ENCODE measurements at regions not wholly inside any gene's neighbourhood (a gene's known extent, or its start where the extent isn't known, plus 50 kb on each side); places are given as distances from the start of the nearest gene placed in this dataset.
A peak's percentile ranks its signal among the peaks of the same experiment; 100 is the strongest.

DNA sequence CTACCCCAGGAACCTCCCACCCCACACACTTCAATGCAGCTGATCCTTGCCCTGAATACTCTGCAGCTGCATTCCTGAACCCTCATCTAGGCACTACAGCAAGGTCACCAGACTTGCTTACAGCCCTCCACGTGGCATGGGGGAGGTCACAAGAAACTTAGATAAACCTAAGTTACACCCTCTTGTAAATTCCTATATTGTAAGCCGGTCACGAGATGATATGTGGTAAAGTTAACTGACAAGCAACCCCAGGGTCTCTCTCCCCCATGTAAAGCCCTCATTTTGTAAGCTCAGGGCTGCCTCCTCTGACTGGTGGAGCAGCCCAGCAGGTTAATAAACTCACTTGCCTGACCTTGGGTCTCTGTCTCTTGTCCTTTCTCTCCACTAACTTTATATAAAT, 570.7 kb downstream of the PCDH7 start:
- Histone ChIP-seq H2AFZ (no peak overlapping the region), H3K4me1 (ENCODE audit: insufficient read depth) (no peaks in the 10 kb centered on the region), H3K4me3 (no peak overlapping the region), H4K20me1 (ENCODE audit: insufficient read depth, poor library complexity, severe bottlenecking) (no peaks in the 10 kb centered on the region), H3K27ac (peak overlapping the region; percentile 39), H3K4me2 (no peak overlapping the region), H3K27me3 (no peaks in the 10 kb centered on the region), H3K79me2 (no peaks in the 10 kb centered on the region), H3K36me3 (replicated peaks; ENCODE audit: insufficient read depth, low read depth) (no peaks in the 10 kb centered on the region), H3K9me2 (replicated peaks; ENCODE audit: insufficient read depth) (no peaks in the 10 kb centered on the region), H3K9me3 (ENCODE audit: low read depth) (no peaks in the 10 kb centered on the region)
- DNase-seq (ENCODE audit: low spot score), result peak; percentile 30
- TF ChIP-seq CTCF (IDR thresholded peaks at IDR 0.05; ENCODE audit: poor library complexity), result no peak
- no peak for TF ChIP-seq EZH2phosphoT487 (IDR thresholded peaks at IDR 0.05; ENCODE audit: low read depth, severe bottlenecking, unreplicated experiment)
- TF ChIP-seq EZH2 (IDR thresholded peaks at IDR 0.05; ENCODE audit: borderline replicate concordance), result no peak
- WGBS (ENCODE audit: low lambda C conversion rate, missing lambda C conversion rate), result 42% methylated on average over 3 of the region's 3 CpGs

DNA sequence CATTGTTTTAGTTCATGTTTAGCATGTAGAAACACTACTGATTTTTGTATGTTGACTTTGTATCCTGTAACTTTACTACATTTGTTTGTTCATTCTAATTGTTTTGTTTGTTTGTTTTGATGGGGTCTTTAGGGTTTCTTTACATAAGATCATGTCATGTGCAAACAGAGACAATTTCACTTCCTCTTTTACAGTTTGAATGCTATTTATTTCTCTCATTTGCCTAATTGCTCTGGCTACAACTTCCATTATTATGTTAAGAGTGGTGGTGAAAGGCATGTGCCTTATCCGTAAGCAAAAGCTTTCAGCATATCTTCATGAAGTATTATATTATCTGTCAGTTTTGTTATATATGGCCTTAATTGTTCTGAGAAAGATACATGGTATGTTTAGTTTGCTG, 571.1 kb downstream of the PCDH7 start:
- H3K4me1 ChIP-seq (ENCODE audit: insufficient read depth), result no peaks in the 10 kb centered on the region
- no peak for TF ChIP-seq CTCF (IDR thresholded peaks at IDR 0.05; ENCODE audit: poor library complexity)
- TF ChIP-seq EZH2 (IDR thresholded peaks at IDR 0.05; ENCODE audit: borderline replicate concordance), result no peak
- no peak for TF ChIP-seq EZH2phosphoT487 (IDR thresholded peaks at IDR 0.05; ENCODE audit: low read depth, severe bottlenecking, unreplicated experiment)
- no peaks in the 10 kb centered on the region for H3K36me3 ChIP-seq (replicated peaks; ENCODE audit: insufficient read depth, low read depth)
- no peaks in the 10 kb centered on the region for H3K79me2 ChIP-seq
- peak overlapping the region; percentile 39 for H3K27ac ChIP-seq
- no peak overlapping the region for H3K4me3 ChIP-seq
- H3K4me2 ChIP-seq, result no peak overlapping the region
- no peaks in the 10 kb centered on the region for H3K9me3 ChIP-seq (ENCODE audit: low read depth)
- no peaks in the 10 kb centered on the region for H4K20me1 ChIP-seq (ENCODE audit: insufficient read depth, poor library complexity, severe bottlenecking)
- no peak overlapping the region for H2AFZ ChIP-seq
- WGBS (ENCODE audit: low lambda C conversion rate, missing lambda C conversion rate), result 84% methylated on average over 1 of the region's 1 CpG
- no peaks in the 10 kb centered on the region for H3K27me3 ChIP-seq
- no peaks in the 10 kb centered on the region for H3K9me2 ChIP-seq (replicated peaks; ENCODE audit: insufficient read depth)
- DNase-seq (ENCODE audit: low spot score), result no peak

DNA sequence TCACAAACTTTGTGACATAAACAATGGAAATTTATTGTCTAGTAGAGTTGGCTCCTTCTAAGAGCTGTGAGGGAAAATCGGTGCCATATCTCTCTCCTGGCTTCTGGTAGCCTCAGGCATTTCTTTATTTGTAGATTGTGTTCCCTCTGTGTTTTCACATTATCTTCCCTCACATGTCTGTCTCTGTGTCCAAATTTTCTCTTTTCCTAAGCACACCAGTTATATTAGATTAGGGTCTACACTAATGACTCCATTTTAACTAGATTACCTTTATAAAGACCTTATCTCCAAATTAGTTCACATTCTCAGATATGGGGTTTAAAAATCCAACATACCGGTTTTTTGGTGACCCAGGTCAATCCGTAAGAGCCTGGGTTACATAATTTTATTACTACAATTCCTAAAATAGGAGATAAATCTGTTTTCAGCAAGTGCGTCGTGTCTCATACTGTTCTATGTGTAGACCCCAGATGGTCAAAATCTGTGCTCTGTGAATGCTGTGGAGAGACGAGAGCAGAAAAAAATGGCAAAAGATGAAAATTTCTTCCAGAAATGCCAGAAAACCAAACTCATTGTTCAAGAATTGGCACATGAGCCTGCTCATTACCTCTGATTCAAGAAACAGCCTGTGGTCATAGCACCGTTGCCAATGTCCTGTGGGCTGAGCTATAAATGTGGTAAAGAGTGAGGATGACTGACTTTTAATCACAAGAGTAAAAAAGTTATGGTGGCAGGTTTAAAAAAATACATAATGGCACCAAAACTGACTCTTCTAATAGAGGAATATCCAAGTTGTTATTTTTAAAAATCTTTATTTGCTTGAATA, 574.7 kb downstream of the PCDH7 start:
- no peak for DNase-seq (ENCODE audit: low spot score)
- H3K9me2 ChIP-seq (replicated peaks; ENCODE audit: insufficient read depth), result no peaks in the 10 kb centered on the region
- no peaks in the 10 kb centered on the region for H3K36me3 ChIP-seq (replicated peaks; ENCODE audit: insufficient read depth, low read depth)
- H3K79me2 ChIP-seq, result no peaks in the 10 kb centered on the region
- no peak overlapping the region for H3K4me3 ChIP-seq
- H3K9me3 ChIP-seq (ENCODE audit: low read depth), result no peaks in the 10 kb centered on the region
- 83% methylated on average over 7 of the region's 7 CpGs for WGBS (ENCODE audit: low lambda C conversion rate, missing lambda C conversion rate)
- no peaks in the 10 kb centered on the region for H4K20me1 ChIP-seq (ENCODE audit: insufficient read depth, poor library complexity, severe bottlenecking)
- H3K27me3 ChIP-seq, result no peaks in the 10 kb centered on the region
- H3K27ac ChIP-seq, result no peak overlapping the region
- no peak overlapping the region for H2AFZ ChIP-seq
- no peaks in the 10 kb centered on the region for H3K4me1 ChIP-seq (ENCODE audit: insufficient read depth)
- TF ChIP-seq EZH2 (IDR thresholded peaks at IDR 0.05; ENCODE audit: borderline replicate concordance) (no peak), EZH2phosphoT487 (IDR thresholded peaks at IDR 0.05; ENCODE audit: low read depth, severe bottlenecking, unreplicated experiment) (no peak), CTCF (IDR thresholded peaks at IDR 0.05; ENCODE audit: poor library complexity) (no peak)
- H3K4me2 ChIP-seq, result no peak overlapping the region
